Tibial artery (tissue), 4 donors: ENCODE measurements at regions not wholly inside any gene's neighbourhood (a gene's known extent, or its start where the extent isn't known, plus 50 kb on each side); places are given as distances from the start of the nearest gene placed in this dataset.
A peak's percentile ranks its signal among the peaks of the same experiment; 100 is the strongest.

Experiments
- DNase-seq, 2 donors: peaks; one replicate each; pipeline ENCODE4 v3.0.0-alpha.2; 2019
- H3K27ac ChIP-seq, 2 donors: fragments of 200-600 bp; sonication (generic) in 1 of 2; 1 replicate in 1 of 2; 2 replicates in 1 of 2; pipeline ENCODE4 v1.5.1; 2018 to 2019; ENCODE audit warnings: mild to moderate bottlenecking in 1 of 2
- H3K27me3 ChIP-seq, 2 donors: fragments of 200-600 bp; sonication (generic) in 1 of 2; one replicate each; pipeline versions ENCODE4 v1.5.1 to v1.6.0; 2016 to 2019
- H3K36me3 ChIP-seq, 3 donors: fragments of 200-600 bp; sonication (generic) in 2 of 3; one replicate each; pipeline ENCODE4 v1.5.1; 2016 to 2019; ENCODE audit warnings: mild to moderate bottlenecking in 2 of 3
- H3K4me1 ChIP-seq, 4 donors: fragments of 200-600 bp; sonication (generic) in 2 of 4; 1 replicate in 3 of 4; 2 replicates in 1 of 4; pipeline ENCODE4 v1.5.1; 2016 to 2019
- H3K4me3 ChIP-seq, 2 donors: fragments of 200-600 bp; sonication (generic) in 1 of 2; 1 replicate in 1 of 2; 2 replicates in 1 of 2; pipeline ENCODE4 v1.5.1; 2018 to 2019; ENCODE audit warnings: mild to moderate bottlenecking in 2 of 2
- H3K9me3 ChIP-seq, 3 donors: fragments of 200-600 bp; sonication (generic) in 1 of 3; one replicate each; pipeline ENCODE4 v1.5.1; 2016 to 2019
- CTCF ChIP-seq, 2 experiments: fragments of 200-600 bp in 1 of 2; fragments of 450-650 bp in 1 of 2; IDR thresholded peaks; one replicate each; pipeline ENCODE4 v1.5.1; 2017 to 2019; ENCODE audit warnings: antibody characterized with exemption in 2 of 2, mild to moderate bottlenecking in 1 of 2, moderate library complexity in 1 of 2
- intact Hi-C: fragments of 100-400 bp; cut with DNase I; formaldehyde crosslinking; loops from one replicate; pipeline ENCODE4 v1.15.0; 2023; ENCODE audit warnings: low total_unique reads

- Histone ChIP-seq H3K9me3 (no peaks in the 10 kb centered on the region), H3K4me1 (peaks cover 0 to 3% (median 0%) of the 10 kb centered on the region in 4 donors), H3K4me3 (no peak overlapping the region), H3K27me3 (no peaks in the 10 kb centered on the region), H3K27ac (no peak overlapping the region), H3K36me3 (no peaks in the 10 kb centered on the region)
- DNase-seq, result no peak
- TF ChIP-seq CTCF (IDR thresholded peaks at IDR 0.05), result no peak
- intact Hi-C loops, result no loop called here
Observed at GRCh38 chr13:88074794-88075510, 403.8 kb downstream of the SLITRK5 start.

DNA sequence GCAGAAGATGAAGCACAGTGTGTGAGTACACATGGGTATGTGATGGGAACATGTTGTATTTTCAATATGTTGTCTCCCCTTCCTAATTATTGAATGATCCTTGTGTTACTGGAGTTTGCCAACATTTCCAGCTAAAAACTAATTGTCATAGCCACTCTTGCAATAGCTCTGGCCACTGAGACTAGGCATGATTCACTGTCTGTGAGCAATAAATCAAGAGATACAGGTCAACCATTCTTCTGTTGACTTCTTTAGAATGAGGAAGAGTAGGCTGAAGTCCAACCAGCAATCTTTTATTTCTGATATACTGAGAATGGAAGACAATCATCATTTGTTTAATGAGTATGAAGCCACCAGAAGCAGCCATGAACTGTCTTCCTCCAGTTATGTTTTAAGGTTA is 413.9 kb downstream of the SLITRK5 start:
- no peaks in the 10 kb centered on the region for H3K9me3 ChIP-seq

DNA sequence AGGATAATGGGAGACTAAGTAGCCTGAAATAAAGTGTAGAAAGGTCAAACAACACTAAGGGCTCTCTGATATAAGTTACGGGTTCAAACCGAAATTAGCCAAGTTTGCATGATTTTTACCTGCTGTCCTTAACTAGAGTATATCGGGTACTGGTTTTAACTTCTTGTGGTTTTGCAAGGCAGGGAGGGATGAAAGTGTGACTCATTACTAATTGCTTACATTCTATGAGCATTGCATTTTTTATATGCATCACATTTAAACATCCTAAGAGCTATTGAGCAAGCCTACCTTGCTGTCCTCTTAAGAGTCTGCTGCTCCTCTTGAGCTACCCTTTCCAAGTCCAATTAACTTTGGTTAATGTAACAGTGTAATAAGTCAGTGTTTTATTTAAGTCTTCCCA is 415.4 kb downstream of the SLITRK5 start:
- intact Hi-C loops, result no loop called here
- Histone ChIP-seq H3K4me1 (no peaks in the 10 kb centered on the region), H3K27ac (no peak overlapping the region), H3K27me3 (no peaks in the 10 kb centered on the region), H3K36me3 (no peaks in the 10 kb centered on the region), H3K4me3 (no peak overlapping the region), H3K9me3 (no peaks in the 10 kb centered on the region)
- no peak for DNase-seq
- no peak for TF ChIP-seq CTCF (IDR thresholded peaks at IDR 0.05)

More for the DNA sequence above, 413.9 kb downstream of the SLITRK5 start:
- DNase-seq, result no peak
- H3K27me3 ChIP-seq, result no peaks in the 10 kb centered on the region
- no peak overlapping the region for H3K27ac ChIP-seq
- TF ChIP-seq CTCF (IDR thresholded peaks at IDR 0.05), result no peak
- no peak overlapping the region for H3K4me3 ChIP-seq
- no peaks in the 10 kb centered on the region for H3K4me1 ChIP-seq
- H3K36me3 ChIP-seq, result no peaks in the 10 kb centered on the region
- intact Hi-C loops, result no loop called here

DNA sequence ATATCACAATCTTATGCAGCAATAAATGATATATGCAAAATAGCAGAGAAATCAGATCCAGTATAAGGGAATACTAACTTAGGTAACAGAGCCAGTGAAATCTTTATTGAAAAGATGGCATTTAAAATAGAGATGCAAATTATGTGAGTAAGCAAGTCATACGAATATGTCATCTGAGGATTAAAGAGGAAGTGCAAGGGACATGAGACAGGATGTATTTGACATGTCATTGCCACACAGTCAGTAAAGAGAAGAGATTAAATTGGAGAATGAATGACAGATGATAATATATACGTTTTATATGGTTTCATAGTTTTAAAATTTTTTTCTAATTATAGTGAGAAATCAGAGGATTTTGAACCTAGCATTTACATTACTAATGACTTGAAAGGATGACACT is 426.4 kb downstream of the SLITRK5 start:
- Histone ChIP-seq H3K36me3 (no peaks in the 10 kb centered on the region), H3K9me3 (no peaks in the 10 kb centered on the region), H3K4me1 (no peaks in the 10 kb centered on the region), H3K27me3 (no peaks in the 10 kb centered on the region), H3K27ac (no peak overlapping the region), H3K4me3 (no peak overlapping the region)
- no peak for DNase-seq
- TF ChIP-seq CTCF (IDR thresholded peaks at IDR 0.05), result no peak
- intact Hi-C loops, result no loop called here

GRCh38 chr13:88103824-88104223 is 432.7 kb downstream of the SLITRK5 start:
- peak overlapping the region; percentile 3 to 7 for H3K27ac ChIP-seq
- intact Hi-C loops, result no loop called here

More at GRCh38 chr13:88103824-88104223, 432.7 kb downstream of the SLITRK5 start:
- Histone ChIP-seq H3K4me1 (peaks cover 0 to 11% (median 0%) of the 10 kb centered on the region in 4 donors), H3K27me3 (no peaks in the 10 kb centered on the region), H3K36me3 (no peaks in the 10 kb centered on the region), H3K9me3 (no peaks in the 10 kb centered on the region), H3K4me3 (no peak overlapping the region)
- no peak for TF ChIP-seq CTCF (IDR thresholded peaks at IDR 0.05)
- DNase-seq, result no peak
